GM19351 (cell line): ENCODE measurements at regions not wholly inside any gene's neighbourhood (a gene's known extent, or its start where the extent isn't known, plus 50 kb on each side); places are given as distances from the start of the nearest gene placed in this dataset.

Experiments
- ATAC-seq: cut with Tn5 transposase; IDR thresholded peaks from one replicate; pipeline ENCODE4 v1.9.1; 2021; ENCODE audit warnings: mild to moderate bottlenecking, moderate library complexity; ENCODE audit not compliant: unreplicated experiment

GRCh38 chrX:124280294-124280902, 52.1 kb upstream of the TEX13D start:
- no peak for ATAC-seq

GRCh38 chrX:124282580-124282979, 49.9 kb upstream of the TEX13D start:
- no peak for ATAC-seq
